Activated CD8-positive, alpha-beta T cell treated with anti-CD3 and anti-CD28 coated beads for 36 hours (primary cell): ENCODE measurements at regions not wholly inside any gene's neighbourhood (a gene's known extent, or its start where the extent isn't known, plus 50 kb on each side); places are given as distances from the start of the nearest gene placed in this dataset.
"Not testable (repeated sequence)": the region's sequence is repeated elsewhere in the genome, so short reads cannot be mapped to it uniquely, and the experiment has no call there.

Experiments
- ATAC-seq: fragments of 200-7000 bp; cut with Tn5 transposase; one replicate; pipeline ENCODE4 v1.10.0; 2021; ENCODE audit warnings: mild to moderate bottlenecking, moderate library complexity
- CTCF ChIA-PET: fragments of 350-600 bp; sonication (Branson Sonifier 250); formaldehyde crosslinking; loops from one replicate; lab custom pipeline; 2021; ENCODE audit warnings: antibody characterized with exemption; lab: Charles Lee
- POLR2A ChIA-PET: fragments of 350-600 bp; sonication (Branson Sonifier 250); formaldehyde crosslinking; loops from one replicate; lab custom pipeline; 2021; ENCODE audit warnings: antibody characterized with exemption; lab: Charles Lee
- DNase-seq: peaks from one replicate; pipeline ENCODE4 v3.0.0-alpha.2; 2020
- H3K27ac Mint-ChIP-seq: one replicate; pipeline ENCODE4 v1.8.0; 2021; ENCODE audit warnings: mild to moderate bottlenecking, mixed read lengths
- H3K27me3 Mint-ChIP-seq: one replicate; pipeline ENCODE4 v1.8.0; 2021; ENCODE audit warnings: mixed read lengths
- H3K36me3 Mint-ChIP-seq: one replicate; pipeline ENCODE4 v1.8.0; 2021; ENCODE audit warnings: low read depth, mixed read lengths
- H3K4me1 Mint-ChIP-seq: one replicate; pipeline ENCODE4 v1.8.0; 2021; ENCODE audit warnings: low read depth, mixed read lengths
- H3K4me3 Mint-ChIP-seq: one replicate; pipeline ENCODE4 v1.8.0; 2021; ENCODE audit warnings: mild to moderate bottlenecking, moderate library complexity, mixed read lengths
- H3K9me3 Mint-ChIP-seq: one replicate; pipeline ENCODE4 v1.8.0; 2021; ENCODE audit warnings: mixed read lengths
- intact Hi-C: fragments of 100-400 bp; cut with micrococcal nuclease; formaldehyde crosslinking; loops from one replicate; pipeline ENCODE4 v1.10.0; 2022
- TF ChIP-seq, protein P1 (sequence below): fragments of 200-600 bp; IDR thresholded peaks from one replicate; pipeline ENCODE4 v1.8.0; 2022; ENCODE audit warnings: antibody characterized with exemption, mild to moderate bottlenecking

GRCh38 chr16:14013571-14014283 is 57.4 kb upstream of the MRTFB start:
- ATAC-seq: no peak
- ChIA-PET POLR2A (no interaction called here), CTCF (no interaction called here)
- Mint-ChIP-seq H3K4me1 (no peaks in the 10 kb centered on the region), H3K36me3 (no peaks in the 10 kb centered on the region), H3K4me3 (no peak overlapping the region), H3K9me3 (no peaks in the 10 kb centered on the region), H3K27ac (no peak overlapping the region), H3K27me3 (peaks cover 10% of the 10 kb centered on the region)
- TF ChIP-seq, protein P1, sequence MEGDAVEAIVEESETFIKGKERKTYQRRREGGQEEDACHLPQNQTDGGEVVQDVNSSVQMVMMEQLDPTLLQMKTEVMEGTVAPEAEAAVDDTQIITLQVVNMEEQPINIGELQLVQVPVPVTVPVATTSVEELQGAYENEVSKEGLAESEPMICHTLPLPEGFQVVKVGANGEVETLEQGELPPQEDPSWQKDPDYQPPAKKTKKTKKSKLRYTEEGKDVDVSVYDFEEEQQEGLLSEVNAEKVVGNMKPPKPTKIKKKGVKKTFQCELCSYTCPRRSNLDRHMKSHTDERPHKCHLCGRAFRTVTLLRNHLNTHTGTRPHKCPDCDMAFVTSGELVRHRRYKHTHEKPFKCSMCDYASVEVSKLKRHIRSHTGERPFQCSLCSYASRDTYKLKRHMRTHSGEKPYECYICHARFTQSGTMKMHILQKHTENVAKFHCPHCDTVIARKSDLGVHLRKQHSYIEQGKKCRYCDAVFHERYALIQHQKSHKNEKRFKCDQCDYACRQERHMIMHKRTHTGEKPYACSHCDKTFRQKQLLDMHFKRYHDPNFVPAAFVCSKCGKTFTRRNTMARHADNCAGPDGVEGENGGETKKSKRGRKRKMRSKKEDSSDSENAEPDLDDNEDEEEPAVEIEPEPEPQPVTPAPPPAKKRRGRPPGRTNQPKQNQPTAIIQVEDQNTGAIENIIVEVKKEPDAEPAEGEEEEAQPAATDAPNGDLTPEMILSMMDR: no peak
- intact Hi-C loops: no loop called here
- no peak for DNase-seq

DNA sequence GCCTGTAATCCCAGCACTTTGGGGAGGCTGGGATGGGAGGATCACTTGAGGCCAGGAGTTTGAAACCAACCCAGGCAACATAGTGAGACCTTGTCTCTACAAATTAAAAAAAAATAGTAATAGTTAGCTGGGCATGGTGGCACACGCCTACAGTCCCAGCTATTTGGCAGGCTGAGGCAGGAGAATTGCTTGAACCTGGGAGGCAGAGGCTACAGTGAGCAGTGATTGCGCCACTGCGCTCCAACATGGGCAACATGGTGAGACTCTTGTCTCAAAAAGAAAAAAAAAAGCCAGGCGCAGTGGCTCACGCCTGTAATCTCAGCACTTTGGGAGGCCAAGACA is 56.9 kb upstream of the MRTFB start:
- ATAC-seq (no peak), DNase-seq (no peak)
- H3K27me3 Mint-ChIP-seq: peaks cover 12% of the 10 kb centered on the region
- TF ChIP-seq, protein P1: no peak
- no peaks in the 10 kb centered on the region for H3K36me3 Mint-ChIP-seq
- H3K4me1 Mint-ChIP-seq: no peaks in the 10 kb centered on the region
- CTCF ChIA-PET: no interaction called here
- no peak overlapping the region for H3K27ac Mint-ChIP-seq
- POLR2A ChIA-PET: no interaction called here
- no peak overlapping the region for H3K4me3 Mint-ChIP-seq
- no peaks in the 10 kb centered on the region for H3K9me3 Mint-ChIP-seq
- intact Hi-C loops: no loop called here

- POLR2A ChIA-PET: no interaction called here
- Mint-ChIP-seq H3K27me3 (peaks cover 7% of the 10 kb centered on the region), H3K4me1 (no peaks in the 10 kb centered on the region)
Measured at GRCh38 chr16:14015033-14015432, 56.1 kb upstream of the MRTFB start.

GRCh38 chr16:14015461-14015860 is 55.7 kb upstream of the MRTFB start:
- DNase-seq (no peak), ATAC-seq (no peak)
- Mint-ChIP-seq H3K36me3 (no peaks in the 10 kb centered on the region), H3K4me1 (no peaks in the 10 kb centered on the region), H3K27me3 (peaks cover 6% of the 10 kb centered on the region), H3K9me3 (no peaks in the 10 kb centered on the region), H3K27ac (no peak overlapping the region), H3K4me3 (no peak overlapping the region)
- intact Hi-C loops: no loop called here
- CTCF ChIA-PET: no interaction called here
- POLR2A ChIA-PET: no interaction called here
- TF ChIP-seq, protein P1: no peak

More at GRCh38 chr16:14015033-14015432, 56.1 kb upstream of the MRTFB start:
- DNase-seq (no peak), ATAC-seq (no peak)
- intact Hi-C loops: no loop called here
- H3K4me3 Mint-ChIP-seq: no peak overlapping the region
- no peaks in the 10 kb centered on the region for H3K36me3 Mint-ChIP-seq
- CTCF ChIA-PET: no interaction called here
- H3K27ac Mint-ChIP-seq: no peak overlapping the region
- H3K9me3 Mint-ChIP-seq: no peaks in the 10 kb centered on the region
- TF ChIP-seq, protein P1: no peak

DNA sequence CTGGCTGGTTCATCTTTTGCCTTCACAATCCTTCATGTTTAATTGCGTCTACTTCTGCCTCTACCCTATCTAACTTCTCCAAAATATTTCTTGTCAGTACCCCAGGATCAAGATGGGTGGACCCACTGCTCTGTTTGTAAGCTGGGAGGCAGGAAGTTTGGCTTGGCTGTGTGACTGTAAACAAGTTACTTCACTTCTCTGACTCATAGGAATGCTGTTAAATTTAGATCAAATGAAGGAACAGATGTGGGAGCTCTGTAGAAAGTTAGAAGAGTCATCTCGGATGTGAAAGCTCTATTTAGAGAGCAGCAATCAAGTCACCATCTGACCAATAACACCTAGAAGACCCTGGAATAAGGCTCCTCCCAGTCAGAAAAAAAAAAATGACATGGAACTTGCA is 55.2 kb upstream of the MRTFB start:
- TF ChIP-seq, protein P1: no peak
- ATAC-seq (no peak), DNase-seq (no peak)
- POLR2A ChIA-PET: no interaction called here
- CTCF ChIA-PET: no interaction called here
- no peak overlapping the region for H3K27ac Mint-ChIP-seq
- no peak overlapping the region for H3K4me3 Mint-ChIP-seq
- H3K36me3 Mint-ChIP-seq: no peaks in the 10 kb centered on the region
- intact Hi-C loops: no loop called here
- no peaks in the 10 kb centered on the region for H3K4me1 Mint-ChIP-seq
- H3K27me3 Mint-ChIP-seq: peaks cover 6% of the 10 kb centered on the region
- H3K9me3 Mint-ChIP-seq: no peaks in the 10 kb centered on the region

GRCh38 chr16:14016362-14016761 is 54.8 kb upstream of the MRTFB start:
- CTCF ChIA-PET: not testable (repeated sequence)

More at GRCh38 chr16:14016362-14016761, 54.8 kb upstream of the MRTFB start:
- intact Hi-C loops, H3K27ac Mint-ChIP-seq, H3K4me3 Mint-ChIP-seq, H3K36me3 Mint-ChIP-seq, ATAC-seq, H3K27me3 Mint-ChIP-seq, H3K9me3 Mint-ChIP-seq, DNase-seq, H3K4me1 Mint-ChIP-seq, POLR2A ChIA-PET: not testable (repeated sequence)
